Ishikawa (cell line): ENCODE measurements at regions not wholly inside any gene's neighbourhood (a gene's known extent, or its start where the extent isn't known, plus 50 kb on each side); places are given as distances from the start of the nearest gene placed in this dataset.

Experiments
- CEBPB ChIP-seq: IDR thresholded peaks from 2 replicates; pipeline ENCODE4 v1.6.1; 2012
- CREB1 ChIP-seq: IDR thresholded peaks from 2 replicates; pipeline ENCODE4 v1.6.1; 2012; ENCODE audit warnings: low read depth
- EGR1 ChIP-seq: IDR thresholded peaks from 2 replicates; pipeline ENCODE4 v1.6.1; 2012
- EP300 ChIP-seq: IDR thresholded peaks from 2 replicates; pipeline ENCODE4 v1.6.1; 2012; ENCODE audit warnings: borderline replicate concordance
- FOXM1 ChIP-seq: IDR thresholded peaks from 2 replicates; pipeline ENCODE4 v1.6.1; 2012; ENCODE audit warnings: low read depth, borderline replicate concordance
- NFIC ChIP-seq: IDR thresholded peaks from 2 replicates; pipeline ENCODE4 v1.6.1; 2012
- RAD21 ChIP-seq: IDR thresholded peaks from 2 replicates; pipeline ENCODE4 v1.6.1; 2012; ENCODE audit warnings: low read depth
- TAF1 ChIP-seq: IDR thresholded peaks from 2 replicates; pipeline ENCODE4 v1.6.1; 2012; ENCODE audit warnings: low read depth, mild to moderate bottlenecking
- TCF12 ChIP-seq: IDR thresholded peaks from 2 replicates; pipeline ENCODE4 v1.6.1; 2012; ENCODE audit warnings: low read depth
- TEAD4 ChIP-seq: IDR thresholded peaks from 2 replicates; pipeline ENCODE4 v1.6.1; 2012
- YY1 ChIP-seq: IDR thresholded peaks from 2 replicates; pipeline ENCODE4 v1.6.1; 2012; ENCODE audit warnings: low read depth
- ZBTB7A ChIP-seq: IDR thresholded peaks from 2 replicates; pipeline ENCODE4 v1.6.1; 2012; ENCODE audit warnings: low read depth
- TF ChIP-seq, protein P1 (sequence below): IDR thresholded peaks from 2 replicates; pipeline ENCODE4 v1.6.1; 2012; ENCODE audit warnings: low read depth, mild to moderate bottlenecking
- TF ChIP-seq, protein P2 (sequence below): IDR thresholded peaks from 2 replicates; pipeline ENCODE4 v1.6.1; 2012
- TF ChIP-seq, protein P3 (sequence below): IDR thresholded peaks from 2 replicates; pipeline ENCODE4 v1.6.1; 2012

DNA sequence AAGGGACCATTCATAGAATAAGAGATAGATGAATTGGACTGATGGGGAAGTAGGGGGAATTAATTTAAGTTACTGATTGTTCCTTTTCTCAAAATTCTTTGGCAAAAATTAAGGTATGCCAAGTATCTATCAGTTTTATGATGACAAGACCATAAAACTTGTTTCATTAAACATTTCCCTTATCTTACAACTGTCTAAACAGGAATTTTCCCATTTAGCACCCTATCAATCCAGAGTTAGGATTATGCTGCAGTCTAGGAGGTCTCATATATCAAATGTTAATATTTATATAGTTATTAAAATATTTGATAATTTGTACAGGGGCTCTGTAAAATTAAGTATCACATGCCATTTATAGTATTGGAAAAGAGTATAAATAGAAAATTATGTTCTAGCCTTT is 51.5 kb upstream of the ARID1B start:
- no peak for TF ChIP-seq FOXM1
- no peak for TF ChIP-seq RAD21

DNA sequence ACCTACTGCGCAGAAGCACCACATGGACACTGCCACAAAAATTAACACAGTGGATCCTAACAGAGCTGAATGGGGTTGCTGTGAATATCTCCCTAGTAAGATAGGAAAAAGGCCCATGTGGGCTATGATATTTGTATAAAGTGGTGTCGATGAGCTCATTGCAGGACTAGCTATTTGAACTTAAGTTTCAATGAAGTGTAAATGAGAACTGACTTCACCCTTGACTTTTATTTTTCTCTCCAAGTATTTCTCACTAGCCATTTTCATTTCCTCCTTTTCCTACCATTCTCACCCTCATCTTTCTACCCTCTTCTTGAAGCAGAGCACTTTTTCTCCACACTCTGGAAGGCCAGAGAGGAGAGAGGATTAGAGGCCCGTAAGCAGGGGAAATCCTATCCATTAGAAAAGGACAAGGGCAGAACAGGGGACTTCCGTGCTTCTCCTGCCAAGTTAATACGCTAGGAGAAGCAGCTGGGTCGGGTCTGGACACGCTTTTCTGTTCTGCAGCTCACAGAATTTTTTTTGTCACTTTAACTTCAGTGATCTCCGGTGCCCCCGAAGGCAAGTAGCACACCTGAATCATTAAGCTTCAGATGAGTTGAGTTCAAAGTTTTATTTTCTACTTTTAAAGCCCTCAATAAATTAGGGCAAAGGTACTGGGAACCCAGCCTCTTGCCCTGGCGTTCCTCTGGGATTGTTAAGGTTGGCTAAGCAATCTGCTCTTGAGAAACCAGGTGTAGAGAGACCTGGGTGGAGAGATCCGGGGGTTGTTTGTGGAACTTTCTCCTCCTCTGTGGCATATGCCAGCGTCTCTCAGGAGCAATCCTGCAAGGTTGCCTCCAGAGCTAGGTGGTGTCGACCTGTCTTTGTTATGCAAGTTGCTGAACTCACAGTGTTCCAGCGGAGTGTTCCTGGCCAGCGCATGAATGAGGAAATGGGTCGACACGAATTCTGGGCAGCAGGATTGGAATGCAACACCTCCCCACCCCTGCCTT is 56.2 kb upstream of the ARID1B start:
- TF ChIP-seq CREB1 = no peak
- TF ChIP-seq RAD21 = no peak
- no peak for TF ChIP-seq YY1
- TF ChIP-seq EGR1 = no peak
- no peak for TF ChIP-seq CEBPB

DNA sequence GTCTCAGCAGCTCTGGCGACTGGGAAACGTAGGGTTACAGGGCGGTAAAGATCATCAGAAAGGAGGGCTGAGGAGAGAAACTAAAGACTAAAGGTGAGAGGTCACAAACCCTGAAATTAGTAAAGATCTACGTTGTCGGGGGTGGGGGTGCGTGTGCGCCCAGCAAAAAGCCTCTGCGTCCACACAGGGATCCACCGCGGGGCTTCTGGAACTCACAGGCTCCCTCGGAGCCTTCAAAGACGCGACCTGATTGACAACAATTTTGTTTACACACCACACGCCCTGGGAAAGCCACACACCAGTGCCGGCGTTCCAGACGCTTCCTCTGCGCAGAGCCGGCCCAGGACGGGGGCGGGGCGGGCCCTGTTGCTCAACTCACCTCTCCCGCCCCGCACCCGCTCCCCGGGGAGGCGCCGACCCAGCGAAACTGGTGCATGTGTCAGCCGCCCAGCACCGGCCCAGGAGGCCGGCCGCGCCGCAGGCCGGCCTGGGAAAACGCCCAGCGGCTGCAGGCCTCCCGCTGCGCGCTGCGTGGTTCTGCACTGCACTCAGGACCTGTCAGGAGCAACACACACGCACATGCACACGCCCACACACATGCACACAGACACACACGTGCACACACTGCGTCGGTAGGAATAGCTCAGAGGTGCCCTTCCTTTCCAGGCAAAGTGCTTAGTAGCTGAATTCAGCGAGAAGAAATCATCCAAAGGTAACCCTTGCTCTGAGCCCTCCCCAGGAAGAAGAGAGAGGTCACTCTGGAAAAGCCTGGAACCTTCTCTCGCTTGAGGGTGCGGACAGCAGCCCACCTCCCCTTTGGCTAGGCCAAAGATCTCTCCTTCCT is 57.2 kb upstream of the ARID1B start:
- TF ChIP-seq FOXM1 (no peak), TCF12 (no peak), NFIC (no peak), CREB1 (no peak), EP300 (no peak), RAD21 (no peak), TEAD4 (no peak), EGR1 (no peak), CEBPB (no peak), ZBTB7A (no peak), TAF1 (no peak), YY1 (no peak)
- TF ChIP-seq, protein P1, sequence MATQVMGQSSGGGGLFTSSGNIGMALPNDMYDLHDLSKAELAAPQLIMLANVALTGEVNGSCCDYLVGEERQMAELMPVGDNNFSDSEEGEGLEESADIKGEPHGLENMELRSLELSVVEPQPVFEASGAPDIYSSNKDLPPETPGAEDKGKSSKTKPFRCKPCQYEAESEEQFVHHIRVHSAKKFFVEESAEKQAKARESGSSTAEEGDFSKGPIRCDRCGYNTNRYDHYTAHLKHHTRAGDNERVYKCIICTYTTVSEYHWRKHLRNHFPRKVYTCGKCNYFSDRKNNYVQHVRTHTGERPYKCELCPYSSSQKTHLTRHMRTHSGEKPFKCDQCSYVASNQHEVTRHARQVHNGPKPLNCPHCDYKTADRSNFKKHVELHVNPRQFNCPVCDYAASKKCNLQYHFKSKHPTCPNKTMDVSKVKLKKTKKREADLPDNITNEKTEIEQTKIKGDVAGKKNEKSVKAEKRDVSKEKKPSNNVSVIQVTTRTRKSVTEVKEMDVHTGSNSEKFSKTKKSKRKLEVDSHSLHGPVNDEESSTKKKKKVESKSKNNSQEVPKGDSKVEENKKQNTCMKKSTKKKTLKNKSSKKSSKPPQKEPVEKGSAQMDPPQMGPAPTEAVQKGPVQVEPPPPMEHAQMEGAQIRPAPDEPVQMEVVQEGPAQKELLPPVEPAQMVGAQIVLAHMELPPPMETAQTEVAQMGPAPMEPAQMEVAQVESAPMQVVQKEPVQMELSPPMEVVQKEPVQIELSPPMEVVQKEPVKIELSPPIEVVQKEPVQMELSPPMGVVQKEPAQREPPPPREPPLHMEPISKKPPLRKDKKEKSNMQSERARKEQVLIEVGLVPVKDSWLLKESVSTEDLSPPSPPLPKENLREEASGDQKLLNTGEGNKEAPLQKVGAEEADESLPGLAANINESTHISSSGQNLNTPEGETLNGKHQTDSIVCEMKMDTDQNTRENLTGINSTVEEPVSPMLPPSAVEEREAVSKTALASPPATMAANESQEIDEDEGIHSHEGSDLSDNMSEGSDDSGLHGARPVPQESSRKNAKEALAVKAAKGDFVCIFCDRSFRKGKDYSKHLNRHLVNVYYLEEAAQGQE = no peak
- TF ChIP-seq, protein P2, sequence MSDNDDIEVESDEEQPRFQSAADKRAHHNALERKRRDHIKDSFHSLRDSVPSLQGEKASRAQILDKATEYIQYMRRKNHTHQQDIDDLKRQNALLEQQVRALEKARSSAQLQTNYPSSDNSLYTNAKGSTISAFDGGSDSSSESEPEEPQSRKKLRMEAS = no peak
- TF ChIP-seq, protein P3, sequence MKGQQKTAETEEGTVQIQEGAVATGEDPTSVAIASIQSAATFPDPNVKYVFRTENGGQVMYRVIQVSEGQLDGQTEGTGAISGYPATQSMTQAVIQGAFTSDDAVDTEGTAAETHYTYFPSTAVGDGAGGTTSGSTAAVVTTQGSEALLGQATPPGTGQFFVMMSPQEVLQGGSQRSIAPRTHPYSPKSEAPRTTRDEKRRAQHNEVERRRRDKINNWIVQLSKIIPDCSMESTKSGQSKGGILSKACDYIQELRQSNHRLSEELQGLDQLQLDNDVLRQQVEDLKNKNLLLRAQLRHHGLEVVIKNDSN = no peak

DNA sequence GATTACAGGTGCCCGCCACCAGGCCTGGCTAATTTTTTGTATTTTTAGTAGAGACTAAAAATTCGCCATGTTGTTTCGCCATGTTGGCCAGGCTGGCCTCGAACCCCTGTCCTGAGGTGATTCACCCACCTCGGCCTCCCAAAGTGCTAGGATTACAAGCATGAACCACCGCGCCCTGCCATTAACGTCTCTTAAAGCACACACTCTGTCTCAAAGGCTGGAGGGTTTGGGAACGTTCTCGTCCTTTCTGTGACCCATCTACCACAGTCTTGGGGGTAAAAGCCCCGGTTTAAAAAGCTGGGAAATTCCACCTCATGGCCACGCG is 57.8 kb upstream of the ARID1B start:
- no peak for TF ChIP-seq FOXM1
- TF ChIP-seq NFIC = no peak
- no peak for TF ChIP-seq TEAD4
- TF ChIP-seq CREB1 = no peak
- TF ChIP-seq, protein P2 = no peak
- no peak for TF ChIP-seq EP300
- TF ChIP-seq CEBPB = no peak
- TF ChIP-seq TAF1 = no peak
- TF ChIP-seq, protein P1 = no peak
- no peak for TF ChIP-seq ZBTB7A
- no peak for TF ChIP-seq TCF12
- TF ChIP-seq EGR1 = no peak
- TF ChIP-seq RAD21 = no peak
- TF ChIP-seq YY1 = no peak
- TF ChIP-seq, protein P3 = no peak

DNA sequence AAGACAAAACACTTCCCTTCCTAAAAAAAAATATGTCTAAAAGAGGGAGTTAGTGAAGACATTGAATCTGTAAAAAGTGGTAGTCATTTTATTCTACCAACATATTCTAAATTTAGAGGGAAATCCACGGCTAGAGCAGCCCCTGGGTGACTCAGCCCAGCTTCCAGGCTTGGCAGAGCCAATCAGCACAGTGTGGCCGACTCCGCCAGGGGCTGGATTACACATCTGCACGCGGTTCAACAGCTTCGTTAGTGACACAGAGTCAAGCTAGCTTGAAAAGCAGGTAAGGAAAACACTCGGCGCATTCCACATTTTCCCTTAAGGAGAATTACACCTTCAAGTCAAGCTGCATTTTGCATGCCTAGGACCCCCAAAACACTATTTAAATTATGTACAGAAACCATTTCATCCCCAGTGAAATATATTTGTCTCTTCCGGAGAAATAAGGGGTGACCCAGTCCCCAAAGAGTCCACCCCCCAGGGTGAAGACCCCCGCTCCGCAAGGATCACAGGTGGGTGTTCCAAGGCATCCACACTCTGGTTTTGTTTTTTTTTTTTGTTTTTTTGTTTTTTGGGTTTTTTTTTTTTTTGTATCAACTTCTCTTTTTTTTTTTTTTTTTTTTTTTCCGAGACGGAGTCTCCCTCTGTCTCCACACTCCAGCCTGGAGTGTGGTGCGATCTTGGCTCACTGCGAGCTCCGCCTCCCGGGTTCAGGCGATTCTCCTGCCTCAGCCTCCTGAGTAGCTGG is 58.4 kb upstream of the ARID1B start:
- no peak for TF ChIP-seq TAF1
- TF ChIP-seq CREB1 = no peak
- TF ChIP-seq TCF12 = no peak
- no peak for TF ChIP-seq TEAD4
- TF ChIP-seq, protein P3 = no peak
- TF ChIP-seq, protein P2 = no peak
- no peak for TF ChIP-seq CEBPB
- TF ChIP-seq YY1 = no peak
- no peak for TF ChIP-seq EP300
- TF ChIP-seq EGR1 = no peak
- TF ChIP-seq RAD21 = no peak
- TF ChIP-seq NFIC = no peak
- TF ChIP-seq ZBTB7A = no peak
- TF ChIP-seq FOXM1 = no peak
- TF ChIP-seq, protein P1 = no peak
